Dermis blood vessel endothelial cell (primary cell): ENCODE measurements at regions not wholly inside any gene's neighbourhood (a gene's known extent, or its start where the extent isn't known, plus 50 kb on each side); places are given as distances from the start of the nearest gene placed in this dataset.

Experiments
- DNase-seq: peaks from one replicate; pipeline ENCODE4 v3.0.0; 2010

DNA sequence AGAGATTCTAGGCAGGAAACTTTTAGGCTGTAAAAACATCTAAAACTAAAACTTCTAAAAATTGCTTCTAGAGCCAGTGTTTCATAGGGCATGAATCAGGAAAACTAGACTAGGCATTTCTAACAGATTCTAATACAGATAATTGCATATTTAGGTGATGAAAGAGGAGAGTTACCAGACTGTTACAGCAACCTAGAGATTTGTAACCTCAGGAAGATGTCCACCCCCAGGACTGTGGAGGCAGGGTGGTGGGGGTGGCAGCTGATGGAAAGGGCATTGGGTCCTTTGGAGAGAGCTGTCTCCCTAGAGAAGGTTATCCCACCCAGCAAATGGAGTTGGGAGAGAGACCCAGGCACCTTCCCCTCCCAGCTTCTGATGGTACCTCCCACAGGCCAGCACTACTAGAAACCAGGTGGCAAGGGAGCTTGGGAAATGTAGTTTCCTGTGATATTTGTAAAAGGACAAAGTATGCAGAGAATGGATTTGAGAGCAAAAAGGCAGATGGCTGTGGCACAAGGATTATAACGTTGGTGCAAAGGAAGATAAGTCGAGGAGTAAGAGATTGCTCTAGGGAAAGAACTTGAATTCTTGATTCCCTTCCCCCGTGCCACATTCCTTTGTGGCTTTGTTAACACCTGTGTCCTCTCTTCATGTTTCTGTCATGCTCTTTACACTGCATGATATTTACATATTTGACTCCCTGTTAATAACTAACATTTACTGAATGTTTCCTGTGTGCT, 75.6 kb upstream of the MGAT5 start:
- peak; percentile 33 for DNase-seq

DNA sequence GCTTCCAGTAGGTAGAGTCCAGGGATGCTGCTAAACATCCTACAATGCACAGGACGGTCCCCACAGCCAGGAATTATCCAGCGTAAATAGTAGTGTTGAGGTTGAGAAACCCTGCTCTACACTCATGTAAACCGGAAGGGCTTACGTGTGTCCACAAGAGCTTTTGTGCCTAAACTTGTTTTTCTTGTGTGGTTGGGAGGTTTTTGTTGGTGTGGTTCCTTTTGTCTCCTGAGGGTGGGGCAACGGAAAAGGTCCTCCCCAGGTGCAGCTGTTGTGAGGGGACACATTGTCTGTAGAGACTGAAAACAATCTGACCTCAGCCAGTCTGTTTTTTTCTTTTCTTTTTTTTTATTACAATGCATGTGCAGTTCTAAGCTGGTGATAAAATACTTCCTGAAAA, 72.7 kb upstream of the MGAT5 start:
- peak; percentile 69 for DNase-seq

DNA sequence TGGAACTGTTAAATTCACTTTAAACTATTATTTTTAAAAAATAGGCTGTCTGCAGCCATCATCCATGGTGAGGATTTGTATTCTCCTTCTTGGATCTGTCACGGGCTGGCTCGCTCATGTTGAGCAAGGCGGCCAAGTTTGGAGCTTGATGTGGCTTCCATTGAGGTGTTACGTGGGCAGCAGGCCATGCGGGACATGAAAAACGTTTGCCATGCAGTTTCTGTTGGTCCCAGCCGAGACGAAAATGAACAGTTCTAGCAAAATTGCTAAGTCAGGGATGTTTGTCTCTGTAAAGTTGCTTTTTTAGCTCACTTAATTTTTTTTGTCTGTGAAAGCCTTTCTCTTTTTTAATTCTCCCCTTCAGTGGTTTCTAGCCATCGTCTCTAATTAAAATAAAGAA, 70.2 kb upstream of the MGAT5 start:
- no peak for DNase-seq

DNA sequence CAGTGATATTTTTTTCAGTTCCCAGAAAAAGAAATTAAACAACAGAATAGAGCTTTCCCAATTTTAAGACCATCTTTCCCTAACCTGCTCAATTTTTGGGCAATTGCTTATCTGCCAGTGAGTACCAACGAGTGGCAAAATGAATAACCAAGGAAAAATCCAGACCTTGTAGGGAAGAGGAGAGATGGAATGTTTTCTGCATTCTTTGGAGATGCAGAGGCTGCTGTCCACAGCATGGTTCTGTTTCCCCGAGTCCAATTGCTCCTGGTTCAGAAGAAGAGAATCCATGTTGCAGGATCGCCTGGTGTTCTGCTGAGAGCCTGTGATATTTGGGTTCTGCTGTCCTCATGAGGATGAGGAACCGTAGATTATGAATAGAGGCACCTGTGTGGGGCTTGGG, 68.2 kb upstream of the MGAT5 start:
- DNase-seq: no peak

DNA sequence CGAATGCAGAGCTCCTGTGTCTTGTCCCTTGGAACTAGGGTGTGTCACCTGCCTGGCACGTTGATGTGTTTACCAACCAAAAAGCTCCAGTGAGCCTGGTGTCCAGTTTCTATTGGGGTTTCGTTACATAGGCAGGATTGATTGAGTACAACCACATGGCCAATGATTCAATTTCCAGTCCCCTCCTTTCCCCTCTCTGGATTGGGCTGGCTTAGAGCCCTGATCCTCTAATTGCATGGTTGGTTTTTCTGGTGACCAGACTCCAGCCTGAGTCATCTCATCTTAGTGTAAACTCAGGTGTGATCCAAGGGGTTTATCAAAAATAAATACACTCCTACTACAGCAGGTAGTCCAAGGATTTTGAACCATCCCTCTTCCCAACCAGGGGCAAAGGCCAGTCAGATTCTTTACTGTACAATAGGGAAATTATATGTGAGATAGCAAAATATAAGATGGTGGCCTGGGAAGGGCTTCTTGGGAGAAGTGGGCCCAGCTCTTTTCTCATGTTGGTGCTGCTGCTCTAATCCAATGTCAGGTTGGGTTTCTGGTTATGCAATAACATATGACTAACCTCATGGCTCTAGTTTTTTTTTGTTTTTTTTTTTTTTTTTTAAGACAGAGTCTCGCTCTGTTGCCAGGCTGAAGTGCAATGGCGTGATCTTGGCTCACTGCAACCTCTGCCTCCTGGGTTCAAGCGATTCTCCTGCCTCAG, 64.7 kb upstream of the MGAT5 start:
- no peak for DNase-seq

DNA sequence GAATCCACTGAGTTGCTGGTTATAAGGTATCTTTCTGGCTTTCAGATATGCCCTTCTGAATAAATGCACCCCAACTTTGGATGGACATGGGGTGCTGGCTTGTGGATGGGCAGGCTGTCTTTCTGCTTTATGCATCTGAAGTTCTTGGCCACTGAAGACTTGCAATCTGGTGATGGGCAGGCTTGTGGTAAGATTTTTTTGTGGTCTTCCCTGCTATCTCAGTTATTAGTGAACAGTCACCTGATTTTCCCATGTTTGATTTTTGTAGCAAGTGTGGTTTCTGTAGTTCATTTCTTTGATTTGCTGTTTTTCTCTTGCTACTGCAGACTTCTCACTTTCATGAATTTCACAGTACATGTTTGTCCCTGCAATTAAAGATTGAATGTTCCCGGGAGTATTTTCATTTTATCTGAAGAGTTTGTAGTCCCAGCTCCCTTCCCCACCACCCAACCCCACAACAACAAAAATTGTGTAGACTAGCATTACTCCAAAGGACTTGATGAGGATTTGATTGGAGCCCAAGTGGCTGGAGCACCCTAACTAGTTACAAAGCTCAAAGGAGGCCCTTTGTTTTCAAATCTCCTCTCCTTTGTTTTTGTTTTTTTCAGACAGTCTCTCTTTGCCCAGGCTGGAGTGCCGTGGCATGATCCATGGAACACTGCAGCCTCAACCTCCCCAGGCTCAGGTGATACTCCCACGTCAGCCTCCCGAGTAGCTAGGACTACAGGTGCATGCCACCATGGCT, 63.6 kb upstream of the MGAT5 start:
- DNase-seq: no peak

DNA sequence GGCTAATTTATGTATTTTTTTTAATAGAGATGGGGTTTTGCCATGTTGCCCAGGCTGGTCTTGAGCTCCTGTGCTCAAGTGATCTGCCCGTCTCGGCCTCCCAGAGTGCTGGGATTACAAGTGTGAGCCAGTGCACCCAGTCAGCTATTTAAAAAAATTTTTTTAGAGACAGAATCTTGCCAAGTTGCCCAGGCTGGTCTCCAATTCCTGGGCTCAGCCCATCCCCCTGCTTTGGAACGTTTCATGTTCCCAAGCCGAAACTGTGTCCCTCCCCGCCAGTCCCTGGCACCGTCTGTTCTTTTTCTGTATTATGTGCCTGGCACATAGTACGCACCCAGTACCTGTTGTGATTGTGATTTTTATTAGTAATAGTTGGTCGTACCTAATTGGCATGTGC, 63.1 kb upstream of the MGAT5 start:
- no peak for DNase-seq

DNA sequence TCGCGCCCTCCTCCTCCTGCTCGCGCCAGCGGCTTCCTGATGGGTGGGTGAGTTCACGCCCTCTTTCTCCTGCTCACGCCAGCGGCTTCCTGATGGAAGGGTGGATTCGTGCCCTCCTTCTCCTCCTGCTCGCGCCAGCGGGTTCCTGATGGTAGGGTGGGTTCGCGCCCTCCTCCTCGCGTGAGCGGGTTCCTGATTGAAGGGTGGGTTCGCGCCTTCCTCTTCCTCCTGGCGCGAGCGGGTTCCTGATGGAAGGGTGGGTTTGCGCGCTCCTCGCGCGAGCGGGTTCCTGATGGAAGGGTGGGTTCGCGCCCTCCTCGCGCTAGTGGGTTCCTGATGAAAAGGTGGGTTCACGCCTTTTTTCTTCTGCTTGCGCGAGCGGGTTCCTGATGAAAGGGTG, 62.0 kb upstream of the MGAT5 start:
- DNase-seq: no peak

DNA sequence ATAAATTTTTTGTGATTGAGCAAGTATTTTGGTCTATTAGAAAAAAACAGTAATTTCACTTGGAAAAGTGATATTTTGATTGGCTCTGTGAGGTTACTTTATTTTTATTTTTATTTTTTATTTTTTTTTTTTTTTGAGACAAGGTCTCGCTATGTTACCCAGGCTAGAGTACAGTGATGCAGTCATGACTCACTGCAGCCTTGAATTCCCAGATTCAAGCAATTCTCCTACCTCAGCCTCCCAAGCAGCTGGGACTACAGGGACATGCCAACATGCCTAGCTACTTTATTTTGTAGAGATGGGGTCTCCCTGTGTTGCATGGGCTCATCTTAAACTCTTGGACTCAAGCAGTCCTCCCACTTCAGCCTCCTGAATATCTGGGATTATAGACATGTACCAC, 60.9 kb upstream of the MGAT5 start:
- no peak for DNase-seq

DNA sequence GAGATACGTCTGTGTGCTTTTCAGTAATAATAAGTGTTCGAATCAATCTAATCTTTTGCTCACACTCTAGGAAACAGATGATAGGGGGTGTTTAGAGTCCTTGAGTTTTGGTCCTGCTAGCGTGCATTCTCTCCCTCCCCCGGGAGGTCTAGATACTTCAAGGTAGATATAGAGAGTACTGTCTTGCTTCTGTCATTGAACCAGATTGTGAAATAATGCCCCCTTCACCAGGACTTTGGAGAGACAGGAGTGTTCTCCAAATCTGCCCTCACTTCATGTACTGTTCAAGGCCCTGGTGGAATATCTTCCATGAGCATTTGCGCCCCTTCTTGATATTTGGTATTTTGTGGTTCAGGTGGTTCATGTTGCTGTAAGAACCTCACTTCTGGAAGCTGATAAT, 59.4 kb upstream of the MGAT5 start:
- no peak for DNase-seq

DNA sequence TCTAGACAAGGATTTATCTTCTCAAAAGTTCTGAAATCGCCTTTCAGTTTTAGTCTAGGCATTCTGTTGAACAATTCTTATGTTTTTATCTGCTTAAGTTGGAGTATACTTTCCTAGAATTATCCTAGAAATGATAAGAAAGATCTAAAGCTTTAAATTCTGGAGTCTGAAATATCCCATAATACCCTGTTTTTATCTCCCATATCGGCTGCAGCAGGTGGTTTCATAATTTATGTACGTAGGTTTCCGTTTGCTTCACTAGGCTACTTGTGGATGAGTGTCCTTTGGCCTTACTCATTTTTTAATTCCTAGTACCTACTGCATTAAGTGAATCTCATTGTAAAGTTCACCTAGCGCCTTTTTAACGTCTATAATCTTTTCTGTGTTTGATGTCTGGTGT, 58.5 kb upstream of the MGAT5 start:
- DNase-seq: no peak

DNA sequence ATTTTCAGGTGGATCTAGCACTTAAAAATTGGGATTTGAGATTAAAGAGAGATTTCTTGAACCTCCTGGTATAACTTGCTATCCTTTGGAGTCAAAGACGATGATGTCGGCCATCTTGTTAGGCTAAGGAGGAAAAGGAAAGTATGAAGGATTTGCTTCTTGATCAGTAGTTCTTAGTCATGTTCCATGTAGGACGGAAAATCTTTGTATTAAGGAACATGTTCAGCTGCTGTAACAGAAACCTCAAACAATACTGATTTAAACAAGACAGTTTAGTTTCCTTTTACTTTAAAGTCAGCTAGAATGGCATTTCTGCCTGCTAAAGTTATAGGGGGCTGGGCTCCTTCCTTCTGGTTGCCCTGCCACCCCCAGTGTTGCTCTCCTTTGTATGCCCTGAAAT, 56.4 kb upstream of the MGAT5 start:
- DNase-seq: no peak

DNA sequence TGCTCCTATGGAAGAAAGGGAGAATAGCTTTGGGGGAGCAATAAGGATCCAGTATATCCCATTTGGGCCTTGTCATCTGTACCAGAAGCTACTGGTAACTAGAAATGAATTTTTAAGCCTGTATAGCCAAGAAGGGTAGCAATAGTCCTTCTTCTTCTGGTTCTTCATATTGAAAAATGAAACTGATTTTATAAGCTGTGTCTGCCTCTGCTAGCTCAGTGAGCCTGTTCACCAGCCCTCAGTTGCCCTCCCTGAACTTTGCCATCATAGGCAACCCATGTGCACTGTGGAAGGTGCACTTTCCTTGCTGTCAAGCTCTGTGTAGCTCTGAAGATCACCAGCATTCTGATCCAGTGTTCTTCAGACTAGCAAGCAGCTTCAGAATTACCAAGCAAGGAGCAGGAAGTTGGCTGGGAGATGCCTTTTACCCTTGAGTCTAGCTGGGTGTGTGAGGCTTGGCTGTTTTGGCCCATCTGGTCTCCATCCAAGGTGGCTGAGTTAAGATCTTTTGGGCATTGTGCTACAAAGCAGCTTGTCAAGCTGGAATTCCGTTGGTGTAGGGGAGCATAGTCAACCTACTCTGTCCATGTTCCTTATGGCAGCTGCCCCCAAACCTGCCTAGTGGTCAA, 55.8 kb upstream of the MGAT5 start:
- no peak for DNase-seq

DNA sequence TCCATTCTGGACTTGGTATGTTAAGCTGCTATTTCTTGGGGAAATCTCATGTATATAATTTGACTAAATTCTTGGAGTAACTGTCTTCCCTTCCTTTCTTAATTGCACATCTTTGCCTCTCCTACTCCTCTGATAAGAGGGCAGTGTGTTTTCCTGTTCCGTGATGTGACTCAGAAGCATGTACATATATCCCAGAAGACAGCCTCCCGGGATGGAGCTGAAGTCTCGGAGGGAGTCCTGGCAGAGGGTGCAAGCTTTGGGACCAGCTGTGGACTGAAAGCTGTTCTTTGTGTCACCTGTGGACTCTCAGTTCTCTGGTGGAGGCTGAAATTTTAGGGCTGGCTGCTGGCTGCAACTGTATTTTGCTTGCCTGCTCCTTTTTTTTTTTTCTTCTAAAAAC, 54.7 kb upstream of the MGAT5 start:
- DNase-seq: peak; percentile 56

DNA sequence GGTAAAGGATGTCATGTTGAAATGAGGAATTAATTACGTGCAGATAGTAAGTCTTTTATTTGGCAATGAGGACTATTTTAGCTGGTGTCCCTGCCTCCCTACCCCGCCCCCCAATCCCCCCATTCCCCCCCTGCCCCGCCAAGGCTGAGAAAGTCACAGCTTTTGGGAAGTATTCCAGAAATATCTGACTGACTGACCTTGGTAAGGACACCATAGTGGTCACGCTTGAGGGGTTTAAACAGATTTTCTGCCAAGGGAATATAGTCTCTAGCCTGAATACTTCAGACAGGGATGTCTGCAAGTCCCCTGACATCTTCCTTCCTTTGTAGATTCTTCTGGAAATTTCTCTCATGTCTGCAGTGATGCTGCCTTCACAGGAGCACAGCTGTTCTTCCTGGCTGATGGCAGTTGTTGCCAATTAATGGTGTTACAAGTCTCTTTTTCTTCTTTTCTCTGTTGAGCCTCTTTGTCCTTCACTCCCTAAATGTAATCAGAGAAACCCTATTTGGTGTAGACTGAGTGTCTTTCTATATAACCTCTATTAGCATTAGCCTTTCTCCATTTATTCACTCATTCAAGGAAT, 53.7 kb upstream of the MGAT5 start:
- DNase-seq: no peak

DNA sequence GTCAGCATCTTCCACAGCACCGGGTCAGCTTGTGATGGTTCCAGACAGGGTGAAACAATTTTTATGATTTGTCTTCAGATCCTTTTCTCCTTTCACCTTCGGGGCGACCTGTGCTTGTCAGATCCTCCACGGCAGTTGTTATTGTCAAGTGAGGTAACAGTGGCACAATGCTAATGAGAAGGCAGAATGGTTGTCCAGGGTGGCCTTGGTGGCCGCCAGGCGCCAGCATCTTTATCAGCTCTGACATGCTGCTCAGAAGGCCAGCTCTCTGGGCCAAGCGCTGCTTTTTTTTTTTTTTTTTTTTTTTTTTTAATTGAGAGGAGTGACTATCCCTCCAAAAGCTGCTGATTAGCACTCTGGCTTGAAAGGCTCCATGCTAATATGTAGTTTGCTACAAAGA, 52.3 kb upstream of the MGAT5 start:
- DNase-seq: no peak

DNA sequence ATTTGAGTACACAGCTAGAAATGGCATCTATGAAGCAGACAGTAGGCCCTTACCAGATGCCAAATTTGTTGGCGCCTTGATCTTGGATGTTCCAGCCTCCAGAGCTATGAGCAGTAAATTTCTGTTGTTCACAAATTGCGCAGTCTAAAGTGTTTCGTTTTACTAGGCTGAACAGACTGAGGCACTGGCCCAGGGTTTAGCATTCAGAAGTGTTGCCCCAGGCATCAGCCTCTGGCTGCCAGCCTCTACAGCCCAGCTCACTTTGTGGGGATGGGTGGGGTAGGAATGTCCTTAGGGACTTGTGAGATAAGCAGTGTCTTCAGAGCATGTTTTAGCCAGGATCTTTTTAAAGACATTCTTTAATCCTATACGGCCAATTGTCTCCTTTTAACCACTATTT, 51.5 kb upstream of the MGAT5 start:
- no peak for DNase-seq

DNA sequence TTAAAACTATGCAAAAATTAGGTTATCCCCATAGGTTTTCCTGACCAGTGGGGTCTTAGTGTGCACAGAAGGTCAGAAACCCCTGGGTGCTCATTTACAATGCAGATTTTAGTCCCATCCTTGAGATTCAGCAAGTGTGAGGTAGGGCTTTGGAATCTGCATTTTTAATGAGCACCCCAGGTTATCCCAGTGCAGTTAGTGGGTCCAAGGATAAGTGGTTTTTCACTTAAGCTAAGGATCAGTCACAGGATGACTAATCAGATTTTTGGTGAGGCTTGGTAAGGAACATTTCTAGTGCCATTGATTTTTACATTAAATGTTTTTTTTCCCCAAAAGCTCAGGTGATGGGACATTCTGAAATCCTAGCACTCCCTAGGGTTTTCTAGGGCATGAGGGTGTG, 50.7 kb upstream of the MGAT5 start:
- no peak for DNase-seq
